Mucosa of descending colon (tissue), 3 donors: ENCODE measurements at regions not wholly inside any gene's neighbourhood (a gene's known extent, or its start where the extent isn't known, plus 50 kb on each side); places are given as distances from the start of the nearest gene placed in this dataset.

Experiments
- ATAC-seq: fragments of 200-7000 bp; cut with Tn5 transposase; one replicate; pipeline ENCODE4 v1.9.1; 2020; ENCODE audit warnings: mild to moderate bottlenecking, moderate library complexity
- DNase-seq, 3 donors: peaks; one replicate each; pipeline ENCODE4 v3.0.0-alpha.2; 2020
- H3K36me3 ChIP-seq: fragments of 200-600 bp; one replicate; pipeline ENCODE4 v1.8.0; 2021; ENCODE audit warnings: low read depth, mild to moderate bottlenecking
- H3K4me1 ChIP-seq: fragments of 200-600 bp; one replicate; pipeline ENCODE4 v1.8.0; 2021; ENCODE audit warnings: low read depth, mild to moderate bottlenecking
- H3K4me3 ChIP-seq: fragments of 200-600 bp; one replicate; pipeline ENCODE4 v1.8.0; 2021; ENCODE audit warnings: mild to moderate bottlenecking
- H3K9me3 ChIP-seq: fragments of 200-600 bp; one replicate; pipeline ENCODE4 v1.8.0; 2021; ENCODE audit warnings: mild to moderate bottlenecking
- intact Hi-C, 2 donors: fragments of 100-400 bp; cut with DNase I in 1 of 2; cut with micrococcal nuclease in 1 of 2; formaldehyde crosslinking; loops; one replicate each; pipeline versions ENCODE4 v1.11.0 to v1.11.1; 2022; cut with DNase I, micrococcal nuclease
- TF ChIP-seq, protein P1 (sequence below): fragments of 200-600 bp; IDR thresholded peaks from one replicate; pipeline ENCODE4 v1.8.0; 2022; ENCODE audit warnings: antibody characterized with exemption, mild to moderate bottlenecking
- donor health status: DM: no; HTN: no; CAD: no; lungs with moderate emphysema.
- donor health status: DM: no; HTN: no; CAD: no.
- donor health status: DM: no; HTN: yes; CAD: no.

DNA sequence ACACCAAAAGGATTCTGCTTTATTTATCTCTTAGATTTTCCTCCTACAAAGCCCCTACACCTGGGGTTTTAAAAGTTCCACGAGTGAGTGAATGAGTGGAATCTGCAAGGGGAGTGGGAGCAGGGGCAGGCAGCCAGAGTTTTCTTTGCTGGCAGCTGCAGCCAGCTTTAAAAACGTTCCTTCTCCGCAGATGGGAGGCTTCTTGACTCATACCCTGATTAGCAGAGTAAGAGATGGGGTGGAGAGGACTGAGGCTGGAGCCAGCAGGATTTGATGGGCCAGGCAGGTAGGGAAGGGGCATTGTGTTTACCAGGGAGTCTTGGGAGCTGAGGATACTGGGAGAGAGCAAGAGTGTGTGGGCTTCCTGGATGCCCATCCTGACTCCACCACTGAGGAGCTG lies 99.6 kb upstream of the TNP1 start:
- Histone ChIP-seq H3K9me3 (peaks cover 7% of the 10 kb centered on the region), H3K36me3 (no peaks in the 10 kb centered on the region), H3K4me3 (no peak overlapping the region), H3K4me1 (no peaks in the 10 kb centered on the region)
- intact Hi-C loops: no loop called here
- DNase-seq: no peak
- TF ChIP-seq, protein P1, sequence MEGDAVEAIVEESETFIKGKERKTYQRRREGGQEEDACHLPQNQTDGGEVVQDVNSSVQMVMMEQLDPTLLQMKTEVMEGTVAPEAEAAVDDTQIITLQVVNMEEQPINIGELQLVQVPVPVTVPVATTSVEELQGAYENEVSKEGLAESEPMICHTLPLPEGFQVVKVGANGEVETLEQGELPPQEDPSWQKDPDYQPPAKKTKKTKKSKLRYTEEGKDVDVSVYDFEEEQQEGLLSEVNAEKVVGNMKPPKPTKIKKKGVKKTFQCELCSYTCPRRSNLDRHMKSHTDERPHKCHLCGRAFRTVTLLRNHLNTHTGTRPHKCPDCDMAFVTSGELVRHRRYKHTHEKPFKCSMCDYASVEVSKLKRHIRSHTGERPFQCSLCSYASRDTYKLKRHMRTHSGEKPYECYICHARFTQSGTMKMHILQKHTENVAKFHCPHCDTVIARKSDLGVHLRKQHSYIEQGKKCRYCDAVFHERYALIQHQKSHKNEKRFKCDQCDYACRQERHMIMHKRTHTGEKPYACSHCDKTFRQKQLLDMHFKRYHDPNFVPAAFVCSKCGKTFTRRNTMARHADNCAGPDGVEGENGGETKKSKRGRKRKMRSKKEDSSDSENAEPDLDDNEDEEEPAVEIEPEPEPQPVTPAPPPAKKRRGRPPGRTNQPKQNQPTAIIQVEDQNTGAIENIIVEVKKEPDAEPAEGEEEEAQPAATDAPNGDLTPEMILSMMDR: no peak
- ATAC-seq: no peak

DNA sequence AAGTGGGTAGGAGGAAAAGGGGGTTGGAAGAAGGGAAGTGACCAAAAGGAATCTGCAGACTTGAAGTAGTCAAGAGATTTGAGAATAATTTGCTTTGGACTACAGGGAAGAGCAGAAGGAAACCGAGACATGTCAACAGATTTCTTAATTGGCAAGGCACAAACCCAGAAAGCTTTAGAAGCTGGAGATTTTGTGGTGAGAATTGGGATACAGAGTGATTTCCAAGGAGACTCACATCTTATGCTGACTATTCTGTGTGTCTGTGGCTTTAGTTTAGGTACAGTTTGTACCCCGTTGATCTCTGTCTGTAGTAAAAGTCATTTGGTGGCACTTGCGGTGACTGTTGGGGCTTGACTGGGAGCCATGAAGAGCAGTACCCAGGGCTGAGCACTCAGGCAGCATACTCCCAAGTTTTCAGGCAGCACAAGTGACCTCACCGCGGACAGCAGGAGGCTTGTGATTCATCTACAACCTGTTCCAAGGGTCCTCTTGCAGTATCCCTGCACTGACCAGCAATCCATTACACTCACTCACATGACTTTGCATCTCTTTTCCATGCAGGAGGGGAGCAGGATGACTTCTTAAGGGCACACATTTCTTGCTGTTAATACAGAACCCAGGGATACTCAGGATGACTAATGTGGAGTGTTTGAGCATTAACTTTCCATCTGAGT lies 97.1 kb upstream of the TNP1 start:
- Histone ChIP-seq H3K4me1 (no peaks in the 10 kb centered on the region), H3K9me3 (peaks cover 8% of the 10 kb centered on the region), H3K36me3 (no peaks in the 10 kb centered on the region), H3K4me3 (no peak overlapping the region)
- intact Hi-C loops: no loop called here
- TF ChIP-seq, protein P1: no peak
- DNase-seq (no peak), ATAC-seq (no peak)

DNA sequence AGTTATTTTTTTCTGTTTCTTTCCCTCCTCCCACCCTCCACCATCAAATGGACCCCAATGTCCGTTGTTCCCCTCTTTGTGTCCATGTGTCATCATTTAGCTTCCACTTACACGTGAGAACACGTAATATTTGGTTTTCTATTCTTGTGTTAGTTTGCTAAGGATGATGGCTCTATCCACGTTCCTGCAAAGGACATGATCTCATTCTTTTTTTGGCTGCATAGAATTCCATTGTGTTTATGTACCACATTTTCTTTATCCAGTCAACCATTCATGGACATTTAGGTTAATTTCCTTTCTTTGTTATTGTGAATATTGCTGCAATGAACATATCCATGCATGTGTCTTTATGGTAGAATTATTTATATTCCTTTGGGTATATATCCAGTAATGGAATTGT lies 91.3 kb upstream of the TNP1 start:
- ATAC-seq (no peak), DNase-seq (no peak)
- intact Hi-C loops: no loop called here
- H3K4me1 ChIP-seq: no peaks in the 10 kb centered on the region
- H3K4me3 ChIP-seq: no peak overlapping the region
- no peaks in the 10 kb centered on the region for H3K36me3 ChIP-seq
- TF ChIP-seq, protein P1: no peak
- H3K9me3 ChIP-seq: peaks cover 8% of the 10 kb centered on the region

DNA sequence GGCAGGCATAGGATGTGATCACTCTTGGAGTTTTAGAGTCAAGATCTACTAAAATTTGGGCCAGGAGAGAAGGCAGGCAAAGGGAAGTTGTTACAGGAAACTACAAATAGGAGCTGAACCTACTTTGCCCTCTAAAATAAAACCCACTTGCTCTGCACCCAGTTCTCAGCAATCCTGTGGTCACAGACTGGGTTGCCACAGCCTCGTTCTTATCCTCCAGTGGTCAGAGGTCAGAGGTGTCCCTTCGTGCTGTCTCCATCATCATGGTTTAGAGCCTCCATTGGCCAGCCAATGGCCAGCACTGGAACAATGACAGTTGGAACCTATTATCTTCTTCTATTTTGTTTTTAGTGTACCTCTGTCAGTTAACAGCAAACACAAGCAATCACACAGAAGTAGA lies 90.7 kb upstream of the TNP1 start:
- intact Hi-C loops: no loop called here
- TF ChIP-seq, protein P1: no peak
- Histone ChIP-seq H3K36me3 (no peaks in the 10 kb centered on the region), H3K9me3 (peaks cover 8% of the 10 kb centered on the region), H3K4me3 (no peak overlapping the region), H3K4me1 (no peaks in the 10 kb centered on the region)
- ATAC-seq (no peak), DNase-seq (no peak)

DNA sequence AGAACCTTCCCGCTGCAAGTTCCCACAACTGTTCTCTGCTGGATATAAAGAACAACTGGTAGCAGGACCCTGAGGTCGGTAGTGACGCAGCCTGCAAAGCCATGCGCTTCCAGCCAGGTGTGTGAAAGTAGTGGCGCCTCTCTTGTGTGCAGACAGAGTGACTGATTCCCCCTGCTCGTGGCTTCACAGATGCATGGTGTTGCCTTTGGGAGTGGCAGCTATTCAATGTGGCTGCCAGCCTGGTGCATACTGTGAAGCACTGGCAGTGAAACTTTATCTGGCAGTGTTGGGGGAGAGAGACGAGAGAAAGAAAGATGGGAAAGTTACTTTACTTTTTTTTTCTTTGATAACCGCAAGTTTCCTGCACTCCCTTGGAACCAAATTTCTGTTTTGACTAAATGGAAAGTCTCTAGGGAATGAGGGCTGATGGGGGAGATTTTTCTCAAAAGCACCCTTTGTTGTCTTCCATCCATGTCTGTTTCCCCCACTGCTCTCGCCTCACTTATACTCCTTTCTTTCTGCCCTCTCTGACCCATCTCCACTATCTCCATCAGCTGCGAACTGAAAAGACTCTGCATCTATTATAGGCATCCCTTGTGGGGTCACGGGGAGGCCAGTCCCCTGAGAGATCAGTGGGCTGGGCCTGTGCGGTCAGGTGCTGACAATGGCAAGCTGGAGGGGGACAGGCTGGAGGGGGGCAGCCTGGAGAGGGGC lies 90.0 kb upstream of the TNP1 start:
- Histone ChIP-seq H3K36me3 (no peaks in the 10 kb centered on the region), H3K4me3 (no peak overlapping the region), H3K4me1 (no peaks in the 10 kb centered on the region), H3K9me3 (peaks cover 5% of the 10 kb centered on the region)
- no peak for ATAC-seq
- intact Hi-C loops: no loop called here
- TF ChIP-seq, protein P1: no peak
- DNase-seq: no peak
